ENCODE measurements at regions not wholly inside any gene's neighbourhood (a gene's known extent, or its start where the extent isn't known, plus 50 kb on each side); places are given as distances from the start of the nearest gene placed in this dataset.

- TF ChIP-seq CTCF (conservative IDR thresholded peaks at IDR 0.05; ENCODE audit: low read depth in 2 of 2) (no peak), POLR2AphosphoS5 (IDR thresholded peaks at IDR 0.05; ENCODE audit: low read depth) (no peak)
These were observed 78.8 kb downstream of the NR4A2 start for GRCh38 chr2:156253765-156254164.

All from GM23338 (cell line).